Lower leg skin (tissue), 3 donors: ENCODE measurements at regions not wholly inside any gene's neighbourhood (a gene's known extent, or its start where the extent isn't known, plus 50 kb on each side); places are given as distances from the start of the nearest gene placed in this dataset.

ENCODE experiments used
- CTCF ChIP-seq, 3 donors: fragments of 450-650 bp; IDR thresholded peaks; one replicate each; pipeline ENCODE4 v1.5.1; 2016; ENCODE audit warnings: antibody characterized with exemption in 3 of 3, mild to moderate bottlenecking in 3 of 3, moderate library complexity in 2 of 3
- POLR2A ChIP-seq, 2 donors: fragments of 450-650 bp; IDR thresholded peaks; one replicate each; pipeline ENCODE4 v1.6.1; 2016 to 2017; ENCODE audit warnings: antibody characterized with exemption in 2 of 2, mild to moderate bottlenecking in 1 of 2, moderate library complexity in 1 of 2

- TF ChIP-seq POLR2A (IDR thresholded peaks at IDR 0.05) (no peak), CTCF (IDR thresholded peaks at IDR 0.05) (no peak)
Measured at GRCh38 chr3:88744896-88745295, 362.5 kb upstream of the EPHA3 start.
